ENCODE measurements at regions not wholly inside any gene's neighbourhood (a gene's known extent, or its start where the extent isn't known, plus 50 kb on each side); places are given as distances from the start of the nearest gene placed in this dataset.

GRCh38 chr3:86257955-86258641 lies 732.9 kb downstream of the VGLL3 start:
- DNase-seq: no peak

GRCh38 chr3:86254480-86254879 lies 736.5 kb downstream of the VGLL3 start:
- DNase-seq: no peak

GRCh38 chr3:86251781-86252180 lies 739.2 kb downstream of the VGLL3 start:
- no peak for DNase-seq

- DNase-seq: no peak
Measured at GRCh38 chr3:86249833-86250232, 741.1 kb downstream of the VGLL3 start.

- DNase-seq: no peak
Measured at GRCh38 chr3:86245360-86245759, 745.6 kb downstream of the VGLL3 start.

GRCh38 chr3:86244905-86245304 lies 746.0 kb downstream of the VGLL3 start:
- DNase-seq: no peak

GRCh38 chr3:86239946-86240345 lies 751.0 kb downstream of the VGLL3 start:
- DNase-seq: peak; percentile 3

GRCh38 chr3:86234506-86235254 lies 756.3 kb downstream of the VGLL3 start:
- DNase-seq: no peak

- DNase-seq: no peak
Measured at GRCh38 chr3:86230762-86231161, 760.2 kb downstream of the VGLL3 start.

GRCh38 chr3:86229775-86230094 lies 761.2 kb downstream of the VGLL3 start:
- no peak for DNase-seq

GRCh38 chr3:86229086-86229774 lies 761.7 kb downstream of the VGLL3 start:
- DNase-seq: no peak

- DNase-seq: no peak
Measured at GRCh38 chr3:86228101-86228500, 762.8 kb downstream of the VGLL3 start.

GRCh38 chr3:86225461-86225860 lies 765.5 kb downstream of the VGLL3 start:
- no peak for DNase-seq

GRCh38 chr3:86221601-86222000 lies 769.3 kb downstream of the VGLL3 start:
- DNase-seq: no peak

GRCh38 chr3:86208772-86209171 lies 782.2 kb downstream of the VGLL3 start:
- no peak for DNase-seq

- DNase-seq: no peak
Measured at GRCh38 chr3:86182606-86183005, 808.3 kb downstream of the VGLL3 start.

GRCh38 chr3:86180696-86181095 lies 810.3 kb downstream of the VGLL3 start:
- DNase-seq: peak; percentile 47

GRCh38 chr3:86178095-86178494 lies 812.9 kb downstream of the VGLL3 start:
- no peak for DNase-seq

- no peak for DNase-seq
Measured at GRCh38 chr3:86176445-86176784, 814.5 kb downstream of the VGLL3 start.

GRCh38 chr3:86175593-86176444 lies 815.1 kb downstream of the VGLL3 start:
- no peak for DNase-seq

- DNase-seq: no peak
Measured at GRCh38 chr3:86175051-86175536, 815.9 kb downstream of the VGLL3 start.

GRCh38 chr3:86173401-86173800 lies 817.5 kb downstream of the VGLL3 start:
- DNase-seq: no peak

- no peak for DNase-seq
Measured at GRCh38 chr3:86168512-86168911, 822.4 kb downstream of the VGLL3 start.
